NCI-H2196 treated with DMSO at 0.1 percent for 48 hours (cell line): ENCODE measurements at regions not wholly inside any gene's neighbourhood (a gene's known extent, or its start where the extent isn't known, plus 50 kb on each side); places are given as distances from the start of the nearest gene placed in this dataset.

Experiments
- DNase-seq: peaks from one replicate; lab custom pipeline; 2025; ENCODE audit not compliant: unreplicated experiment; lab: John Stamatoyannopoulos, UW

DNA sequence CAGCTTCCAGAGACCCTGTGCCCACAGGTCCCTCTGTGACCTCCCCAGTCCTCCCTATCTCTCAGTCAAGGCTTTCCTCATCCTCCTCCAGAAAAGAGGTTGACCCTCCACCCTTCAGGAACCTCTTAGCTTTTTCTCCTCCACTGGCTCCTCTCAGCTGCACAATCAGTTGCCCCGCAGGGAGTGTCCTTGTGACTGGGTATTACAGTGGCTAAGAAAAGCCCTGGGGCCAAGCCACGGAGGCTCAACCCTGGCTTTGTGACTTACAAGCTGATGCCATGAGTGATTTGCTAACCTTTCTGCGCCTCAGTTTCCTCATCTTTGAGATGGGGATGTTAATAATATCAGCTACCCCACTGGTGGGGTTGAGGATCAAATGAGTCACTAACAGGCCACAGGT, 66.4 kb upstream of the ZMIZ1 start:
- DNase-seq = no peak

DNA sequence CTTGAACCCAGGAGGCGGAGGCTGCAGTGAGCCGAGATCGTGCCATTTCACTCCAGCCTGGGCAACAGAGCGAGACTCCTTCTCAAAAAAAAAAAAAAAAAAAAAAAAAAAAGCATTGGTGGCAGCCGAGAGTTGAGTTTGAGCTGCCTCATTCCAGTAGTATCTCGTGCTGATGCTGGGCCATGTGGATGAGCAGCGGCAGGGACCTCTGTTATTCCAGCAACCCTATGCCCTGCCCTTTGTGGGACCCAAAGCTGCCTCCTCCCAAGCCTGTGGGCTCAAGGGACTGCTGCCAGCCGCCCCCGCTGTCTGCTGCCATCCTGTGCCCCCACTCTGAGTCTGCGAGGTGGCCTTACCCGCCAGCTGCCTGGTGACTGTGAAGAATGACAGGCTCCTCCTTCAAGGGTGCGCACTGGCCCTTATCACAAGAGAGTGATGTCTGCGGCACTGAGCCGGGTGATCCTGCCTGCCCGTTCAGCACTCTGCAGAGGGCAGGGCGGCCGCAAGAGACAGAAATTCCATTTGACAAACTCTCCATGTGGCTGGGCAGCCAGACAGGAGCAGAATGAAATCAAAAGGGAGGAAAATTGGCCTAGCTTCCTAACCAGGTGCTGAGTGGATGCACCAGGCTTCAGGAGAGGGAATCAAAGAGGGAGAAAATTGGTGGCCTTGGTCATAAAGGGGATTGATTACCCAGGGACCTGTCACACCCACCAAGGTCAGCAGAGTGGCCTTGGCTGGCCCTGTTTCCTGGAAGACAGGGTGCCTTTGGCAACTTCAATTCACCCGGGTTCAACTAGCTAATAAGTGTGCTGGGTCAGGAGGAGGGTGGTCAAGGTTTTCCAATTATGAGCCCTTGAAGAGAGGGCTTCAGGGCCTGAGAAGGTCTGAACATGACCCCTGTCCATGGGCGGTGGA, 65.3 kb upstream of the ZMIZ1 start:
- DNase-seq = no peak

GRCh38 chr10:79004311-79004710, 64.5 kb upstream of the ZMIZ1 start:
- DNase-seq = no peak

GRCh38 chr10:79005126-79005810, 63.5 kb upstream of the ZMIZ1 start:
- DNase-seq = no peak

DNA sequence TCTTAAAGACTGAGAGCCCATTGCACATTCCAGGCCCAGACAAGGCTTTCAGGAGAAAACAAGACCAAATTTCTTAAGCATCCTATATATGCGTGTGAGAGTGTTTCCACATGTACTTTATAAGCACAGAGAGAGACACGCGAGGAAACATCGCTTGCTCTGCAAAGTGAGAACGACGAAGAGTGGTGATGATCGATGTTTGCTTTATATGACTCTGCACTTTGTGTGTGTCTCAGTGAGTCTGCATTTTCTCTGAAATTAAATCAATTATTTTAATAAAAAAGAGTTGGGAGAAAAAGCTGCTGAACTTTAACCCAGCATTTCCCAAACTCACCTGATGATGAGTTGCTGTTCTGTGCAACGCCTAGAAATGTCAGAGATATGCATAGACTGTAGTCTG, 61.7 kb upstream of the ZMIZ1 start:
- DNase-seq = no peak

DNA sequence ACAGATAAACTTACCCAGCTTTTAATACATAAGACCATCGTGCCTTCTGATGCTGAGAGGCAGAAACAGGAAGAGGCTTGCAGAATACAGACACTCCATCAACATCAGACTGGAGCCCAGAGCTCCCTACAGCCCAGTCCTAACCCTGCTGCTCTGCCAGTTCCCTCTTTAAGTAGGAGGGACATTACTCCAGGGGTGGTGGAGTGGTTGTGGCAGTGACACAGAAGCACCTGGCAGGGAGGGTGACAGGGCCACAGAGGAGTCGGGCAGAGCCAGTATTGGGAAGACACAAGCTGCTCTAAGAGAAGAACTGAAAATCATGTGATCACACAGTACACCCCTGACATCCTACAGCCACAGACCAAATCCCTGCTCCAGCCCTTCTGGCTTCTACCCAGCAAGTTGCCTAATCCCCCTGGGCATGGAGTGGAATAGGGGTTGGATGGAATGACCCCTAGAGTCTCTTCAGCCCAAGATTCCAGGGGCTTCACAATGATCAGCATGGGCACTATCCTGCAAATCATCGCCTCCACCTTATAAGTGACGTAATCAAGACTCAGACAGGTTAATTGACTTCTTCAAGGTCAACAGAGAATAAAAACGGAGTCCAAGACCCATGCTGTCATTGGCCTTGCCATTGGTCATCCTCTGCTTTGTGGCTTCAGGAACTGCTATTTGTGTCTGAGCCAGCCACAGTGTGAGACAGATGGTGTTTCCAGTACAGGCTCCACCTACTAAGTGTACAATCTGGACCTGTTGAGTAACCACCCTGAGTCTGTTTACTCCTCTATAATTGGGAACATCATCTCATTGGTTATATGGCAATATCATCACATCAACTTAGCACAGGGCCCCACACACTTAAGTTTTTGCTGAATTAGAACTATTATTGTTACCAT, 61.1 kb upstream of the ZMIZ1 start:
- DNase-seq = no peak

DNA sequence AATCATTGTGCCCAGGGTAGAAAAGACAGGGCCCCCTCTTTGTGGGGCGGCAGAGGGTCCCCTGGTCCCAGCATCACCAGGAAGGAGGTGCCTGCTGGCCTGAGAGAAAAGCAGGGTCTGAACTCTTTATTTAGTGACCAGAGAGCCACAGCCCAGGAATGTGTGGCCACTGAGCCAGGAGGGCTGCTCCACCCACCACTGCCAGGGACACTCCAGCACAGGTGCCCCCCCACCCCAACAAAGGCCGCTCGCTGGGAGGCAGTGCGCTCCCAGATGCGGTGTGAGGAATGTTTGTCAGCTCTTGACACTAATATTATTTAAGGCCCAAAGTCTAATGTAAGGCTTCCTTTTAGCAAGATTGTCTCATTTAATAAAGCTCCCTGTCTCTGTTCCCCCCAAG, 59.6 kb upstream of the ZMIZ1 start:
- DNase-seq = no peak

GRCh38 chr10:79012567-79012966, 56.2 kb upstream of the ZMIZ1 start:
- no peak for DNase-seq

DNA sequence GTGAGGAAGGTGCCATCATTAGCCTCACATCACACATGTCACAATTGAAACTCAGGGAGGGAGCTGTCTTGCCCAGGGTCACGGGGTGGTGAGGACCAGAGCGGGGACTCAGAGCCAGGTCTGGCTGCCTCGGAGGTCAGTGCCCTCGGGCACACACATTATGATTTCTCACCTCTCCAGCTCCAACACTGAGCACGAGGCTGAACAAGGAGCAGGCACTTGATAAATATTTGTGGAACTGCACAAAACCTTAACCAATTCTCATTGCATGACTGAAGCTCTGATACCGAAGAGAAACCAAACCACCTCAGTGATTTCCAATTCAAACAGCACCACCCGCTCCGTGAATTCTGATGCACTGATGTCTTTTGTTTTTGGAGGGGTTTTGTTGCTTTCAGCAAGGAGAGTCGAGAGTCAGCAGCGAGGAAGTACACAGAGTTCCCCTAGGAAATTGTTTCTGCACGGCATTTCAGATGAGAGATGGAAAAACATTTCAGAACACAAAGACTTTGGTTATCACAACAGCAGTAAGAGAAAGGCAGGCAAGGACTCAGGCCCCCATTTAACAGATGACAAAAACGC, 55.3 kb upstream of the ZMIZ1 start:
- DNase-seq = no peak

DNA sequence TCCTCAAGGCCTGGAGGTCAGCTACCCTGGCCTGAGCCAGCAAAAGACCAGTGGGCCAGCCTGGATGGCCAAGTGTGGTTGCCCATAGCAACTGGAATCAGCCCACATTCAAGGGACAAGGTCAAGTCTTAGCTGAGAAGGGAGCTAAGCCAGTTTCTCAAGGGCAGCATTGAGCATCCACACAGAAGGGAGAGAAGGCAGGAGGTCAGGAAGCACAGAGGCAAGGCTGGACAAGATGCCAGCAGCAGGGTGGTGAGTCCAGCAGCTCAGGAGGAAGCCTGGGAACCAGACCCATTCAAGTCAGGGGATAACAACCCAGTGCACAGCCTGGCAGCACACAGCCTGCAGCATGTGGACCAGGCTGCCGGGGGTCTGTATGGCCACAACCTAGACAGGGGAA, 54.0 kb upstream of the ZMIZ1 start:
- DNase-seq = no peak

GRCh38 chr10:79017882-79018520, 50.8 kb upstream of the ZMIZ1 start:
- DNase-seq = no peak

- DNase-seq = peak; percentile 71
Measured at GRCh38 chr10:79018521-79019011, 50.2 kb upstream of the ZMIZ1 start.
